GM19351 (cell line): ENCODE measurements at regions not wholly inside any gene's neighbourhood (a gene's known extent, or its start where the extent isn't known, plus 50 kb on each side); places are given as distances from the start of the nearest gene placed in this dataset.

Experiments
- ATAC-seq: cut with Tn5 transposase; IDR thresholded peaks from one replicate; pipeline ENCODE4 v1.9.1; 2021; ENCODE audit warnings: mild to moderate bottlenecking, moderate library complexity; ENCODE audit not compliant: unreplicated experiment

DNA sequence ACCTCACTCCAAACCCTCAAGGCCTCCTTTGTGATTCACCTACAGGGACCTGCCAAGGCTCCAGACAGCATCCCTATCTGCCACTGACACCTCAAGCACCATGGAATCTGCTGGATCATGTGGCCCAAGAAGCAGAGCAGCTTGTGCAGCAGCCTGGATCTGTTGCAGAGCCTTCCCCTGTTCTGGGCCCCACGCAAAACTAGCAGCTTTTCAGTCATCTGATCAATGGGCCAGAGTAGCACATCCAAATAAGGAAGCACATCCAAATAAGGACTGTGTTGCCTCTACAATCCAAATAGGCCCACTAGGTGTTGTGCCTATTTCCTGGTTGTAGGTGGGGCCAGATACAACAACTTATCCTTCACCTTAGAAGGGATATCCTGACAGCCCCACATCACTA is 97.1 kb upstream of the GNAO1 start:
- no peak for ATAC-seq

DNA sequence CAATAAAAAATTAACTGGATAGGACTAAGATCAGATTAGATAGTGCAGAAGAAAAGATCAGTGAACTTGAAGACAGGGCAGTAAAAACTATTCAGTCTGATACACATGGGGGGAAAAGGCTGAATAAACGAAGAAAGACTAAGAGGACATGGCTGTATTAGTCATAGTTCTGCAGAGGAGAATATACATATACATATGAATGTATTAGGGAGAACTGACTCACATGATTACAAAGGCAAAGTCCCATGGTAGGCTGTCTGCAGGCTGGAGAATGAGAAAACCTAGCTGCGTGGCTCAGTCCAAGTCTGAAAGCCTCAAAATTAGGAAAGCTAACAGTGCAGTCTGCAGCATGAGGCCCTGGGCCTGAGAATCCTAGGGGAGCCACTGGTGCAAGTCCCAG is 98.2 kb upstream of the GNAO1 start:
- ATAC-seq, result no peak

DNA sequence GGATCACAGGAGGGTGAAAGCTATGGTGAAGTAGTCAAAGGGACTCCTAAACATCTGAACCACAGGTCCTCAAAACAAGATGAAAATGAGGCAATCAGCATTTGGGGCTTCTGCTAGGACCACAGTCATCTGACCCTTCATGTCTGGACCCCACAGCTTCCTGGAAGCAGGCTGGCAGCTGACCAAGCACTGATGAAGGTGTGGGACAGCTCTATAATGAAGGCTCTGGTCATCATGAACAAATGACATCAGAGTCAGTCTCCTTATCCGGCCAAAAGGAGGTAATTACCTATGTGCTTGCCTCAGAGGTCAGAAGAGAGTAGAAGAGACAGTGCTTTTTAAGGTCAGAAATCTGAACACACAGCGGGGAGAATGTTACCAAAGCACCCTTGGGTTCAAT is 101.2 kb upstream of the GNAO1 start:
- ATAC-seq, result no peak

DNA sequence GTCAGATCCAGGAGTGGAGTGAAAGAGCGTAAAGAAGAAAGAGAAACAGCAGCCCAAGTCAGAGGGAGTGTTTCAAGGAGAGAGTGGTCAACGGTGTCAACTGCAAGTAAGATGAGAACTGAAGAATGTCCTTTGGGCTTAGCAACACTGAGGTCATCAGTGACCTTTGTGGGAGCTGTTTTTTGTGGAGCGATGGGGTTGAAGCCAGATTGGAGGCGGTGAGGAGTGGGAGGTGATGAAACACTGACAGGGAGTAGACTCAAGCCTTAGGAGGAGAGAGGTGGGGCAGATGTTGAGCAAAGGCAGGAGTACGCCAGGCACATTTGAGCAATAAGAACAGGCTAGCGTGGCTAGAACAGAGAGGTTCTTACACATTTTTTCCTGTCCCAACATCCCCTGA is 103.7 kb upstream of the GNAO1 start:
- ATAC-seq, result no peak

DNA sequence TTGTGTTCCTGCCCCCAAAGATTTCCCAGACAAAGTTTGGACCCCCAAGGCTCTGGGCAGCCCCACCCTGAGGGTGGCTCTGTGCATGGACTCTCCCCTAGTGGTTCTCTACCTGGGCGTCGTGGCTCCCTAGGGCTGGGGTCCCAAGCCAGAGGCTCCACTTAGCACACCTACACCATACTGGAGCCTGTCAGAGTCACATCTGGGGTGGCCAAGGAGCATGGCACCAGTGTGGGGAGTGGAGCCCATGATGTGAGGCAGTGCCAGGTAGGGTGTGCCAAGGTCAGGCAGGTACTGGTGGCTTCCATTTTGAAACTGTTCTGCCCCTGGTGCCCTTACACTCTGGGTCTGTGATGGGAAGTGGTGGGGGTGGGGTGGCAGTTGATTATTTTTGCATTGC is 109.9 kb upstream of the GNAO1 start:
- ATAC-seq, result no peak

DNA sequence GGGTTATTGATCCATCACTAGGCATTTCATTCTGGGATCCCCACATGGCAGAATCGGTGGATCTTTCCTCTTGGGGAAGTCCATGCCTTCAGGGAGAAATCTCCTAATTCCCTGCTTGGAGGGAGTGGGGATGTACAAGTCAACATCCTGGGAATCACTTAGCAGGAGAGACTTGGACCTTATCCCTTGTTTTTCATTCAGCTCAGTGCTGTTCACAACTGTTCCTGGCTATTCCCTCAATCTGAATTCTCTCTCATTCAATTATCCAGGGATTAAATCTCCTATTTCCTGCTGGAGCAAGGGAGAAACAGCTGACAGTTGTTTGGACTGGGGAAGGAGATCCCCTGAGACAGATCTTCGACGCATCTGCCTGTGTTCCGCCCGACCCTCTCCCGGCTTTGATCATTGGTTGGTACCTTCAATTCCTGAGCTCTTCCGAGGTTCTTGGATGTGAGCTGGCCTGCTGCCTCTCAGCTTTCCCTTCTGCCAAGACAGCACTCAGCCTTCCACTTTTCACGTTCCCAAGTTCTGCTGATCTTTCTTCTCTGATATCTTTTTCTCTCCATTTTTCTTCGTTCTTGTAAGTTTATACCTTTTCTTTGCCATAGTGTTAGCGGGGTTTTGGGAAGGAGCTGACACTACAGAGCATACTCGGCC is 115.4 kb upstream of the GNAO1 start:
- no peak for ATAC-seq

DNA sequence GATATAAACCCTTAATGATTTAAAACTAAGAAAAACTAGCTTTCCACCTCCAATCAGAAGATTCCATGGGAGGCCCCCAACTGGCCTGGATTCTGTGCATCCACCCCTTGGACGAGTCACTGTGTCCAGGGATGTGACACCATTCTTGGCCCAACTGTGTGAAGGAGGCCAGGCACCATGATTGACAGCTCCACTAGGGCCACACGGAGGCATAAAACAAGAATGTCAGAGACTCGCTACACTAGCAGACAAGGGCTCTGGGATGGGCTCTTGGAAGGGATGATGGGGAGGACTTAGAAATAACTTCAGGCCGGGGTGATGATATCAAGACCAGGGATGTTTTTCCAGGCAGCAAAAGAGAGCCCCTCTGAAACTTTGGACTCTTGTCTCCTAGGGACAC is 117.8 kb upstream of the GNAO1 start:
- no peak for ATAC-seq

DNA sequence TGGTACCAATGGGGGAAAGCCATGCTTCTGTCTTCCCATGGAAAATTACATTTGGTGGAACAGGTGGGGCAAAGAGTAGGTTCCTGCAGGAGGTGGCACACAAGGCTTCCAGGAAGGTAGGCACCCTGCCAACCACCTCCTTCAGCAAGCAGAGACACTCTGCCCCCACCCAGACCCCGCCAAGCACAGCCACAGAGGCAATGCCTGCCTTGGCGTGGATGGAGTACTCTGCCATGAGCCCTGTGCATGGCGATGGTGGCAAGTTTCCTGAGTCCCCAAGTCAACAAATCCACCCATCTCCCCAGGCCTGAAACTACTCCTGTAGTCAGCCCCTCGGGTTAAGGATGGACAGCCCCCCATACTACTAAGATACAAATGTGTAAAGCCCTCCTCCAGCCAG is 119.2 kb upstream of the GNAO1 start:
- ATAC-seq, result no peak

DNA sequence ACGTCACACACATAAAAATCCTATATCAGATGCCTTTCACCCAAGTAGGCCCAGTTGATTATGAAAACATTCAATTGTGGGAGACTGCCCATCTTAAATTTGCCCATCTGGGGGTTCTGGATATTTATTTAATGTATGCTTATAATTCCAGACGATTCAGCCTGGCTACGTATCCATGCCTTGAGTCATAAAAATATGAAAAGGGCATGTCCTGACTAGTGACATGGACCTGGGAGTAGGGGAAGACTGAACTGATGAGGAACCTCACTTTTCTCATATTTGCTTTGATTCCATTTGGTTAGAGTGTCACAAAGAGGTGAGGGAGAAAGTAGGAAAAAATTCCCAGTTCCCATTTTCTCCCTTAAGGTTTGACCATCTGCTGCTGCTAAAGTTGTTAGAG is 122.5 kb upstream of the GNAO1 start:
- no peak for ATAC-seq

DNA sequence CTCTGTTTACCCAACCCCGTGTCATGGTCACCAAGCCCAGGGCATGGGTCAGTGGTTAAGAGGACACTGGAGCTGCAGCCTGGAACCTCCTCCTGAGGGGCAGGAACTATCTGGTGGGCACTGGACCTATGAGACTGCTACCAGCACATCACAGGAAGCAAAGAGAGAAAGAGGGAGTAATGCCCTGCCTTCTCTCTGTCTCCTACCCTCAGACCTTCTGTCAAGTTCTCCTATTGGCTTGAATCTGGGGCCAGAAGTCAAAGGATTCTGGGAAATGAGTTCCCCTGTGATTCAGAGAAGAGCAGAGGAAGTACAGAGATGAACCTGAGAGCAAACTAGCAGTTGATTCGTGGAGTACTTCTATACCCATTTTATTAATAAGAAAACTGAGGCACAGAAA is 123.0 kb upstream of the GNAO1 start:
- ATAC-seq, result no peak

DNA sequence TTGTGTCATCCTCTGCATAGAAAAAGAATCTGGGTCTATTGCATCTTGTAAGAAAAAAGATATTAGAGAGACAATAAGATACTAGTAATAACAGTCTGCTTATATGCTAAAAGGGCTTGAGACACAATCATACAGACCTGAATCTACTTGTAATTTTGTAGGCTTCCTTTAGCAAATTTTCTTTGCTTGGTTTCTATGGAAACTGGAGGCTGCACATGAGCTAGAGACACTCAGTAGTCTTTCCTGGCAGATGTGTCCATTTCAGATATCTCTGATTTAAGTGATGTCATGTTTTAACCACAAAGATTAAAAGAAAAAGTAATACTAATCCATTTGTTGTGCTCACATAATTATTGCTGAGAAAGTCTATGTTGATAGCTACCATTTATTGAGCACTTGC is 123.9 kb upstream of the GNAO1 start:
- ATAC-seq, result no peak

DNA sequence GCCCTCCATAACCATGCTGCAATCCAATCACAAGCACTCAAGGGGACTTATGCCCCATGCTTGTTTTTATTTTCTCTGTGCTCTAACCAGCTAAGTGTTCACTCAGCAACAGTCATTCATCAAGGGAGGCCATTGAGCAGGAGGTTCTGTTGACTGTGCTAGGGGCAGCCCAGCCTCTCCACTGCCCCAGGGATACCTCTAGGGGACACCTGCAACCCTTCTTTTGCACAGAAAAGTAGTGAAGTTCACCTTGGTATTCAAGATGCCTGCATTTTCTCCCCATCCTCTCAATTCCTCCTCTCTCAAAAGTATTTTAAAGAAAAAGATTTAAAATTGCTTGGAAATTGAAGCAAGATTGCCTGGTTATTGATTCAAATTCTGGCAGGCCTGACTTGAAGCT is 124.7 kb upstream of the GNAO1 start:
- ATAC-seq, result no peak

DNA sequence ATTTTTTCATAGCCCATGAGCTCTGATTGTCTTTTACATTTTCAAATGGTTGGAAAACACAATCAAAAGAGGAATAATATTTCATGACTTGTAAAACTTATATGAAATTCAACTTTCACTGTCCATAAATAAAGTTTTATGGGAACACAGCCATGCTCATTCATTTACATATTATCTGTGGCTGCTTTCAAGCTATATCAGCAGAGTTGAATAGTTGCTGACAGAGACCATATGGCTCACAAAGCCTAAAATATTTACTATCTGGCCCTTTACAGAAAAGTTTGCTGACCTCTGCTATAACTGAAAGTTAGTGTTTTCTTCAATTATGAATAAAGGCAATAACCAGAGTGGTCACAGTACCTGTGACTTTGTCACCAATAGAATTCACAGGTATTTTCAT is 128.2 kb upstream of the GNAO1 start:
- ATAC-seq, result no peak

DNA sequence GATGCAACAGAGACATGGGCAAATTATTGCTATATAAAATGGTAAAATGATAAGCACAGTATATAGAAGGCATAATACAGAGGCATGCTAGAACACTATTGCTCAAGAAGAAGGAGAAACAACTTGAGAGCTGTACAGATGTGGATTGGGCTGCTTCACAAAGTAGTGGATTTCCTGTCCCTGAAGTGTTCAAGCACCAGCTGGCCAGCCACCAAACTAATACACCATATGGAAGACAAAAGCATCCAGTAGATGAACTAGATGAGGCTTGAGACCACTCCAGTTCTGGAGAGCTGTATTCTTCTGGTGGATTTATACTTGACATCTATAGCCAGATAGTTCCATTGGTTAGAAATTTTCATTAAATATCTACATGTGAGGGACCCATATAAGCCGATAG is 134.1 kb upstream of the GNAO1 start:
- no peak for ATAC-seq

DNA sequence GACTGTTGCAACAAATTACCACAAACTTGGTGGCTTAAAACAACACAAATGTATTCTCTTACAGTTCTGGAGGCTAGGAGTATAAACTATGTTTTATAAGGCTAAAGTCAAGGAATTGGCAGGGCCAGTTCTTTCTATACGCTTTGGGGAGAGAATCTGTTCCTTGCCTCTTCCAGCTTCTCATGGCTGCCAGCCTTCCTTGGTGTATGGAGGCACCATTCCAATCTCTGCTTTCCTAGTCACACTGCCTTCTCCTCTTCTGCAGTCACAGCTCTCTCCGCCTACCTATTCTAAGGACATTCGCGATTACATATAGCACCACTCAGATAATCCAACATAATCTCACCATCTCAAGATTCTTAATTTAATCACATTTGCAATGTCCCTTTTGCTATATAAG is 140.4 kb upstream of the GNAO1 start:
- ATAC-seq, result no peak

DNA sequence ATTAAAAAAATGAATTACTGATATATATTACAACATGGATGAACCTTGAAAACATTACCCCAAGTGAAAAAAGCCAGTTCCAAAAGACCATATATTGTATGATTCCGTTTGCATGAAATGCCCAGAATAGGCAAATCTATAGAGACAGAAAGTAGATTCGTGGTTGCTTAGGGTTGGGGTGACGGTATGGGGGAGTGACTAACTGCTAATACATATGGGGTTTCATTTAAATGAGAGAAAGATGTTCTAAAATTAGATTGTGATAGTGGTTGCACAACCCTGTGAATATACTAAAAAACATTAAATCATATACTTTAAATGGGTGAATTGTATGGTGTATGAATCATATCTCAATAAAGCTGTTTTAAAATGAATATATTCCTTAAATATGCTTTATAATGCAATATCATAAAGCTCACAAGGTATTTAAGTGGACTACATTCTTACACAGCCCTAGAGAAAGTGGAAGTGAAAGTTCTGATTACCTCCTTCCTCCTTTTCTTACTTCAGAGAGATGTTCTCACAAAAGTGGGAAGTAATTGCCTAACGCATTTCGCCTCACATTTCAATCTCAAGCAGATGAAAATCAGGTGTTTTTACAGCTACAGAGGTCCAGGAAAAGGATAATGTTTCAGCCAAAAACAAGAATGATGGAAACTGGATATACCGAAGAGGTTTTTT is 142.7 kb upstream of the GNAO1 start:
- ATAC-seq, result peak; percentile 96

DNA sequence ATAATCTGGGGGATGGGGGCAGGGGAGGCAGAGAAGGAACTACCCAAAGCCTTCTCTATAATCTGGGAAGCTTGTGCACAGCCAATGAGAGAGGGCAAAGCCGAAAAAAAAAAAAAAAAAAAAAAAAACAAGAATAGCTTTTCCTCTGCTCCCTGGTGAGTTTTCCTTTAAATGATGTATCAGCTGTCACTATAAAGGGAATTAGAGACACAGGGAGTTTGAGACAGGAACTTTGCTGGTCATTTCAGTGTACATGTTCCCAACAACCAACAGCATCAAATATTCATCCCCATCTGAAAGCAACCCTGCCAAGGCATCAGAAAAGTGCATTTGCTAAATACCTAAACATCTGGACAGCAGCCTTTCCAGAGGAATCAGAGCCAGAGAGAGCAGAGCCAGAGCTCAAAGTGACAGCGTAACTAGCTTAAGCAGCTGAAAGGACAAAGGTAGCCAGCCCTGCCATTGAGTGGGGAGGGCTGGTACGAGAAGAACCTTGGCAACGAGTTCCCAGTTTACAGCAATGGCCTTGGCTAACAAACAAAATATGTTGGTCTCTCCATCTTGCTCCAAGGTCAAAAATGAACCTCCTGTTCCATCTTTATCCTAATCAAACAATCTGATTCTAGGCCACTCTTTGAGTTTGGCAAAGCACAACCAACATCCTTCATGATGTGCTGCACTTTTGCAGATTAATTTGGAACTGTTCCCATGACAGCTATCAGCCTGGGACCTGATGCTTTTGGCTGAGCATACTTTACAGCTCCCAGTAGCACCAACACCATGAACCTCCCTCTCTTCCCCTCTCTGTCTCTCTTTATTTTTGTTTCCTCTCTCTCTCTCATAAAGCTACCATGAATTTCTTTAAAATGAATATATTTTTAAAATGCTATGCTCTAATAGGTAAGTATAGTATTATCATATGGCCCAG is 143.7 kb upstream of the GNAO1 start:
- ATAC-seq, result no peak

DNA sequence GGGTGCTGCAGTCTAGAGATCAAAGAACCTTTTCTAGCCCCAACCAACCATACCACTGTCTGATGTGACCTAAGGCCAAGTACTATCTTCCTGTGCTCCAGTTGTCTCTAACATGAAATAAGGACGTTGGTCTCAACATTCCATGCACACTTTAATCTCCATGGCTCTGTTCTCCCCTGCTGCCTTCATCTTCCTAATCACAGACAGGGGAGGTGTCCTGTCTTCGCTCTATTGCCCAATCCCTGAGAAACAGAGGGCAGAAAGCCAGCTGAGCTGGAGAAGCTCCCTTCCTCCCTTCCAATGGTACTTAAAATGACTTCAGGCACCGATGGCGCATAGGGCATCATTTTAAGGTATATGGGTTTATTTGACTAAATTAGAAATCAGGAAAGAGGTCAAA is 148.9 kb upstream of the GNAO1 start:
- no peak for ATAC-seq

DNA sequence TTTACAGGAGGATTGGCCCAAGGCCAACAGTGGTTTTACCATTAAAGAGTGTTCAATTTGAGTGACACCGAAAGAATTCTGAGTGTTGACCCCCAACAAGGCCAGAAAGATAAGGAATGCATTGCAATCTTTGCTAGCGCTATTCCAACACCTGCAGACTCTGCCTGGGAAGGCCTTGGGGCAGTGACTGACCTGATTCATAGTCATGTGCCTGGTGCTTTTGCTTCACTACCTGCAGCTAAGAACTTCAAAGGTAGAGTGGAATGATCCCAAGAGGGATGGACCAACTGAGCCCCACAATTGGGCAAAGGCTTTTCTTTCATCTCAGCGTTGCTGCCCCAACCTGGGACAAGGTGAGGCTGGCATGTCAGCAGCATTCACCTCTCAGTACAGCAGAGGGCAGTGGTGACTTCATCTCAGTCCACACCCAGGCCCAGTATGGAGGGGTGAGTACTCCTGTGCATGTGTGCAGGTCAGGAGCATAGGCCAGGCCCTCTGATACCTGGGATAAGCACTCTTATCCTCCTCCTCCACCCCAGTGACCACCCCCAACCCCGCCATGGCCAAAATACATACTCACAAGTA is 149.6 kb upstream of the GNAO1 start:
- ATAC-seq, result peak; percentile 94

DNA sequence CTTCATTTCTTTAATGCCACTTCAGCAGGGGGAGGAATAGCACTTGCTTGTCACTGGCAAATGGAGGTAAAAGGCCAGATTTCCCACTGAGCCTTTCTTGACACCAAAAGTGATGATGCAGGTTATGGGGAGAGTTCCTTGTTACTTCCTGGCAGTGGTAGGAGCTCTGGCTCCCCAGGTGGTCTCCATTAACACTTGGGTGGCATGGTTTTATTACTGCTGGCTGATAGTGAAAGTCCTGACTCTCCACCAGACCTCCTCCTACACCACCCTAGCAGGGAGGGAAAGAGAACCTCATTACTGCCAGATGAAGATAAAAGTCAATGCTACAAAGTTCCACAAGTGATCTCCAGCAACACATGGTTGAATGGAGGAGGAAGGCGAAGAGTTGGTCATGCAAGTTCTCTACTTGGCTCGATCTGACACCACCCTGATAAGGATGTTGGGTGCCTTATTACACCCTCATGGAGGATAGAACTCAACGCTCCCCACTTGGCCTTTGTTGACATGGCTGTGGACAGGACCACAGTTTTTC is 152.7 kb upstream of the GNAO1 start:
- no peak for ATAC-seq

DNA sequence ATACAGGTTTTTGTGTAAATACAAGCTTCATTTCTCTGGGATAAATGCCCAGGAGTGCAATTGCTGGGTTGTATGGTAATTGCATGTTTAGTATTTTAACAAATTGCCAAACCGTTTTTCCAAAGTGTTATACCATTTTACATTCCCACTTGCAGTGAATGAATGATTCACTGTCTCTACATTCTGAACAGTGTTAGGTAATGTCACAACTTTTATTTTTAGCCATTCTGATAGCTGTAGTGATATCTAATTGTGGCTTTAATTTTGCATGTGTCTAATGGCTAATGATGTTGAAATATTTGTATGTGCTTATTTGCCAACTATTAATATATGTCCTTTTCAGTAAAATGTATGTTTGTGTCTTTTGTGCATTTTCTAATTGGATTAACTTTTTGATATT is 156.9 kb upstream of the CES5A start:
- ATAC-seq, result no peak
